DOHH2 (cell line): ENCODE measurements at regions not wholly inside any gene's neighbourhood (a gene's known extent, or its start where the extent isn't known, plus 50 kb on each side); places are given as distances from the start of the nearest gene placed in this dataset.

Experiments used
- H3F3A ChIP-seq: fragments of 200-600 bp; sonication (generic), shearing (Covaris generic); 2 replicates; pipeline ENCODE4 v1.6.0; 2016; ENCODE audit warnings: antibody characterized with exemption, mild to moderate bottlenecking; ENCODE audit not compliant: control insufficient read depth, insufficient read depth
- H3K27ac ChIP-seq: fragments of 200-600 bp; sonication (generic); 2 replicates; pipeline ENCODE4 v1.5.1; 2014; ENCODE audit warnings: low read depth, mild to moderate bottlenecking, low read length, moderate library complexity
- H3K27me3 ChIP-seq: fragments of 200-600 bp; sonication (generic); 2 replicates; pipeline ENCODE4 v1.6.1; 2014; ENCODE audit warnings: mild to moderate bottlenecking, low read length, mixed read lengths; ENCODE audit not compliant: control insufficient read depth
- H3K36me3 ChIP-seq: fragments of 200-600 bp; sonication (generic); 2 replicates; pipeline ENCODE4 v1.6.1; 2014; ENCODE audit warnings: mild to moderate bottlenecking, low read length, moderate library complexity, mixed read lengths; ENCODE audit not compliant: control insufficient read depth
- H3K4me1 ChIP-seq: fragments of 200-600 bp; sonication (generic); 2 replicates; pipeline ENCODE4 v1.6.1; 2014; ENCODE audit warnings: mild to moderate bottlenecking, low read length, mixed read lengths; ENCODE audit not compliant: control insufficient read depth
- H3K4me2 ChIP-seq: fragments of 200-600 bp; sonication (generic); 2 replicates; pipeline ENCODE4 v1.6.0; 2014; ENCODE audit warnings: mild to moderate bottlenecking, low read length, moderate library complexity
- H3K4me3 ChIP-seq: fragments of 200-600 bp; sonication (generic); 2 replicates; pipeline ENCODE4 v1.5.1; 2014; ENCODE audit warnings: mild to moderate bottlenecking, low read length, mixed read lengths
- H3K79me2 ChIP-seq: fragments of 200-600 bp; sonication (generic); 2 replicates; pipeline ENCODE4 v1.6.1; 2014; ENCODE audit warnings: mild to moderate bottlenecking, low read length, mixed read lengths; ENCODE audit not compliant: control insufficient read depth
- H3K9me2 ChIP-seq: fragments of 200-600 bp; sonication (generic); replicated peaks from 2 replicates; pipeline ENCODE4 v1.6.1; 2014; ENCODE audit warnings: mild to moderate bottlenecking, low read length, mixed read lengths; ENCODE audit not compliant: control insufficient read depth
- H3K9me3 ChIP-seq: fragments of 200-600 bp; sonication (generic); 2 replicates; pipeline ENCODE4 v1.6.1; 2014; ENCODE audit warnings: antibody characterized with exemption, low read length, mixed read lengths; ENCODE audit not compliant: control insufficient read depth, insufficient read depth
- H4K20me1 ChIP-seq: fragments of 200-600 bp; sonication (generic); 2 replicates; pipeline ENCODE4 v1.6.0; 2014; ENCODE audit warnings: low read depth, mild to moderate bottlenecking, antibody characterized with exemption, low read length, moderate library complexity; ENCODE audit not compliant: control insufficient read depth, insufficient read depth
- CTCF ChIP-seq: fragments of 200-600 bp; sonication (generic); IDR thresholded peaks from one replicate; pipeline ENCODE4 v1.5.1; 2014; ENCODE audit warnings: antibody characterized with exemption, mild to moderate bottlenecking, low read depth, low read length; ENCODE audit not compliant: poor library complexity, severe bottlenecking
- EZH2phosphoT487 ChIP-seq: fragments of 200-600 bp; sonication (generic); IDR thresholded peaks from 2 replicates; pipeline ENCODE4 v1.6.1; 2017; ENCODE audit warnings: borderline replicate concordance, mild to moderate bottlenecking, antibody characterized with exemption, low read length, moderate library complexity, mixed read lengths

- no peak overlapping the region for H3K4me2 ChIP-seq
- H3K4me3 ChIP-seq: no peak overlapping the region
- no peaks in the 10 kb centered on the region for H3K9me3 ChIP-seq
- H3K79me2 ChIP-seq: no peaks in the 10 kb centered on the region
- no peak overlapping the region for H3K27ac ChIP-seq
- no peaks in the 10 kb centered on the region for H3K9me2 ChIP-seq
- TF ChIP-seq EZH2phosphoT487: no peak
- no peak for TF ChIP-seq CTCF
- H3F3A ChIP-seq: no peaks in the 10 kb centered on the region
- H4K20me1 ChIP-seq: no peaks in the 10 kb centered on the region
- no peaks in the 10 kb centered on the region for H3K4me1 ChIP-seq
- no peaks in the 10 kb centered on the region for H3K36me3 ChIP-seq
- no peaks in the 10 kb centered on the region for H3K27me3 ChIP-seq
These were observed 283.5 kb upstream of the ADARB2 start for GRCh38 chr10:2020836-2021235.

- H3K4me3 ChIP-seq: no peak overlapping the region
- H3K27me3 ChIP-seq: no peaks in the 10 kb centered on the region
- no peaks in the 10 kb centered on the region for H3K36me3 ChIP-seq
- no peak overlapping the region for H3K4me2 ChIP-seq
- no peaks in the 10 kb centered on the region for H4K20me1 ChIP-seq
- H3F3A ChIP-seq: no peaks in the 10 kb centered on the region
- H3K79me2 ChIP-seq: no peaks in the 10 kb centered on the region
- H3K27ac ChIP-seq: no peak overlapping the region
- no peaks in the 10 kb centered on the region for H3K9me2 ChIP-seq
- H3K9me3 ChIP-seq: no peaks in the 10 kb centered on the region
- no peak for TF ChIP-seq CTCF
- TF ChIP-seq EZH2phosphoT487: no peak
- no peaks in the 10 kb centered on the region for H3K4me1 ChIP-seq
These were observed 282.5 kb upstream of the ADARB2 start for GRCh38 chr10:2019803-2020202.

GRCh38 chr10:2019281-2019680 is 282.0 kb upstream of the ADARB2 start:
- no peaks in the 10 kb centered on the region for H3K4me1 ChIP-seq
- H3K9me3 ChIP-seq: no peaks in the 10 kb centered on the region
- no peak overlapping the region for H3K4me2 ChIP-seq
- no peaks in the 10 kb centered on the region for H4K20me1 ChIP-seq
- no peaks in the 10 kb centered on the region for H3K27me3 ChIP-seq
- no peaks in the 10 kb centered on the region for H3K79me2 ChIP-seq
- TF ChIP-seq CTCF (no peak), EZH2phosphoT487 (no peak)
- no peaks in the 10 kb centered on the region for H3K36me3 ChIP-seq
- H3K27ac ChIP-seq: no peak overlapping the region
- H3F3A ChIP-seq: no peaks in the 10 kb centered on the region
- no peak overlapping the region for H3K4me3 ChIP-seq
- no peaks in the 10 kb centered on the region for H3K9me2 ChIP-seq

- H4K20me1 ChIP-seq: no peaks in the 10 kb centered on the region
- no peaks in the 10 kb centered on the region for H3K79me2 ChIP-seq
- no peak overlapping the region for H3K27ac ChIP-seq
- H3K4me1 ChIP-seq: no peaks in the 10 kb centered on the region
- H3F3A ChIP-seq: no peaks in the 10 kb centered on the region
- no peak overlapping the region for H3K4me3 ChIP-seq
- no peak overlapping the region for H3K4me2 ChIP-seq
- H3K36me3 ChIP-seq: no peaks in the 10 kb centered on the region
- no peaks in the 10 kb centered on the region for H3K9me2 ChIP-seq
- peaks cover 2% of the 10 kb centered on the region; the same call in 1 of the 2 replicates for H3K9me3 ChIP-seq
- TF ChIP-seq CTCF (no peak), EZH2phosphoT487 (no peak)
- no peaks in the 10 kb centered on the region for H3K27me3 ChIP-seq
These were observed 277.2 kb upstream of the ADARB2 start for GRCh38 chr10:2014541-2014940.
